Esophagus squamous epithelium (tissue), 4 donors: ENCODE measurements at regions not wholly inside any gene's neighbourhood (a gene's known extent, or its start where the extent isn't known, plus 50 kb on each side); places are given as distances from the start of the nearest gene placed in this dataset.

Experiments
- CTCF ChIP-seq, 6 experiments: fragments of 450-650 bp in 4 of 6; fragments of 200-600 bp in 2 of 6; sonication (generic) in 2 of 6; IDR thresholded peaks; one replicate each; pipeline ENCODE4 v1.5.1; 2016 to 2019; ENCODE audit warnings: antibody characterized with exemption in 6 of 6, mild to moderate bottlenecking in 4 of 6, moderate library complexity in 4 of 6
- POLR2A ChIP-seq, 4 donors: fragments of 450-650 bp; IDR thresholded peaks; one replicate each; pipeline ENCODE4 v1.6.1; 2017; ENCODE audit warnings: antibody characterized with exemption in 4 of 4, mild to moderate bottlenecking in 4 of 4, moderate library complexity in 3 of 4

GRCh38 chr4:100042235-100042634 lies 92.2 kb upstream of the H2AZ1 start:
- TF ChIP-seq POLR2A (IDR thresholded peaks at IDR 0.05), result no peak
- no peak for TF ChIP-seq CTCF (IDR thresholded peaks at IDR 0.05)
